Neural crest cell (in vitro differentiated cells): ENCODE measurements at regions not wholly inside any gene's neighbourhood (a gene's known extent, or its start where the extent isn't known, plus 50 kb on each side); places are given as distances from the start of the nearest gene placed in this dataset.

Source experiments
- DNase-seq: peaks from one replicate; pipeline ENCODE4 v3.0.0; 2021; ENCODE audit warnings: low read depth, mixed read lengths, low spot score
- H3K27ac Mint-ChIP-seq: one replicate; pipeline ENCODE4 v1.8.0; 2021; ENCODE audit warnings: mild to moderate bottlenecking, mixed read lengths; ENCODE audit not compliant: unreplicated experiment
- H3K27me3 Mint-ChIP-seq: 2 replicates; pipeline ENCODE4 v1.8.0; 2021; ENCODE audit warnings: low read depth, mild to moderate bottlenecking, mixed read lengths
- H3K36me3 Mint-ChIP-seq: 2 replicates; pipeline ENCODE4 v1.8.0; 2021; ENCODE audit warnings: low read depth, mild to moderate bottlenecking, mixed read lengths
- H3K4me1 Mint-ChIP-seq: 2 replicates; pipeline ENCODE4 v1.8.0; 2021; ENCODE audit warnings: mixed read lengths
- H3K4me3 Mint-ChIP-seq: one replicate; pipeline ENCODE4 v1.8.0; 2021; ENCODE audit warnings: mild to moderate bottlenecking, mixed read lengths
- H3K9me3 Mint-ChIP-seq: 2 replicates; pipeline ENCODE4 v1.8.0; 2021; ENCODE audit warnings: mixed read lengths
- CTCF ChIP-seq: fragments of 200-600 bp; sonication (generic); conservative IDR thresholded peaks from 2 replicates; pipeline ENCODE4 v1.5.0; 2021; ENCODE audit warnings: antibody characterized with exemption, mild to moderate bottlenecking

DNA sequence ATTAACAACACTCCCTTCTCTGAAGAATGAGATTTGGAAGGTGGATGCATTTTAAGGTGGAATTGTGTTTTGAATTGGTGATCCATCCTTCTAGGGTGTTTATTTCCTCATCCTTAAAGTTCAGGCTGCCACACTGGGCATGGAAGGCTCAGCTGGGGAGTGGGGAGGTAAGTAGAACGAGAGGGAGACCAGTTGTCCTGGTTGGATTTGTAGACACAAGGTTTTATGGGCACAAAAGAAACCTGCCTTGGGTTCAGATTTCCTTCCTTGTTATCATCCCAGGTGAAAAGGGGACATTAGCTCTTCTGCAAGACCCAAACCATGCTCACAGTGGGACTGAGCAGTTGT is 101.0 kb upstream of the SIX3 start:
- Mint-ChIP-seq H3K36me3 (no peaks in the 10 kb centered on the region), H3K4me1 (peaks cover 8% of the 10 kb centered on the region), H3K27me3 (peaks cover 7% of the 10 kb centered on the region), H3K27ac (no peak overlapping the region), H3K9me3 (peaks cover 3% of the 10 kb centered on the region), H3K4me3 (no peak overlapping the region)
- DNase-seq: no peak
- no peak for TF ChIP-seq CTCF

DNA sequence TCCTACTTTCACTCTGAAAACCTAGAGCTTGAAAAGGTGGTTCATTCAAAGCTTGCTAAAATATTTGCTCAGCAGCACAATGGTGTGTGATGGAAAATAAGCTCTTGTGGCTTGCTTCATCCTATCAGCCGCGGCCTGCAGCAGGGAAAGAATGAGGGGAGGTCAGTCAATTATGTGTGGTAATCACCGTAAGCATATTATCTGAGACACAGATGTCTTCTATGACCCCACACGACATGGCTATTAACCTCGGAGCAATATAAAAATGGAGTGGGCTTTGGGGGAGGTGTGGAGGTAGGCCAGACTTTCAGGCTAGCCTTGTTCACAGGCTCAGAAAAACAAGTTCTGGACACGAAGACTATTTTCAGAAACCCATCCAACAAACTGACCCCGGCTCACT is 98.4 kb upstream of the SIX3 start:
- H3K27ac Mint-ChIP-seq: no peak overlapping the region
- TF ChIP-seq CTCF: no peak
- no peaks in the 10 kb centered on the region for H3K36me3 Mint-ChIP-seq
- H3K9me3 Mint-ChIP-seq: no peaks in the 10 kb centered on the region
- peaks cover 8% of the 10 kb centered on the region for H3K4me1 Mint-ChIP-seq
- DNase-seq: no peak
- peaks cover 11% of the 10 kb centered on the region for H3K27me3 Mint-ChIP-seq
- H3K4me3 Mint-ChIP-seq: no peak overlapping the region

DNA sequence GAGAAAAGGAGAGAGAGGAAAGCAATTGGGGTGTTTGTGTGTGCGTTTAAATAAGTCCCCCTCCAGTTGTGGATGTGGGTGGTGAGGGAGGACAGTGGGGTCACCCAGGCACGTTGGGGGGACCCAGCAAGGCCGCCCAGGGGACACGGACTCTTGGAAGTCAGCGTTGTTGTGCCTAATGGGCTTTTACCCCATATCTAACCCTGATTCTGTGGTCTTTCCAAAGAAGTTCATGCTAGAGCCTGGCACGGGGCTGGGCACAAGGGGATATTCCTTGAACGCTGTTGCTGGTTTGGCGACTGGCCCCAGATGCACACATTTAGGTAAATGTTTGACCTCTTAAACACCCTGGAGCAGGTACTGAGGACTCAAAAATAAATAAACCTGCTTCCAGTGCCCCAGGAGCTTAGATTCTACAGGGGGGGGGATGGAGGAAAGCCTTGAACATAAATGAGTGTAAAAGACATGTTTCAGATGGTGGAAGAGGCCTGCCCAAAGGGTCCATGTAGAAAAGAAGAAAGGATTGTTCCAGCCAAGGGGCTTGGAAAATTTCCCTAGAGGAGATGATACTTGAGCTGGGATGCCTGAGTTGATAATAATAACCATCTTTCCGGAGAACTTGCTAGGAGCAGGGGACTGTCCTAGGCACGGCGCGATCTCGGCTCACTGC is 97.7 kb upstream of the SIX3 start:
- Mint-ChIP-seq H3K4me3 (no peak overlapping the region), H3K9me3 (no peaks in the 10 kb centered on the region), H3K36me3 (no peaks in the 10 kb centered on the region), H3K27ac (no peak overlapping the region), H3K27me3 (peaks cover 16% of the 10 kb centered on the region), H3K4me1 (peaks cover 8% of the 10 kb centered on the region)
- no peak for DNase-seq
- no peak for TF ChIP-seq CTCF

DNA sequence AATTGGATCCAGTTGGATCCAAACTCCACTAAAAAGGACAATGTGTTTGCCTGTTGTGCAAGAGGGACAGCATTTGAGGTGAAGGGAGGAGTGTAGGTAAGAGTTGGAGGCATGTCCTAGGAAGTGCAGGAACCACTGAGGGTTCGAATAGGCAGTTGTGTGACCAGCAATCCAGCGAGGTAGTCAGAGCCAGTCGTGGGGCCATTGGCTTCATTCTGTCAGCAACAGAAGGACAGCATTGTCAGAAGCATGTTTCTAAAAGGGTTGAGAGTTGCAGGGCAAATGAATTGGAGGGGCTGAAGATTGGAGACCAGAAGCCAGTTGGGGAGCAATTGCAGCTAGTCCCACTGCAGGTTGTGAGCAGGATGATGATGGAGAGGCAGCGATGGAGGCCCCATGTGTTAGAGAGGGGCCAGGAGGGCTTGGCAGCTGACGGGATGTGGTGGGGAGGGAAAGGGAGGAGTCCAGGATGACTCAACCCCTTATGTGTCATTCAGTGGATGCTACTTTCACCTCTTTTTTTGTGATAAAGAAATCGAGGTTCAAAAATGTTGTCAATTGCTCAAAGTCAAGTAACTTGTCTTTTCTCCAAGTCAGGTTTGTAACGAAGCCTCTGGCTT is 96.7 kb upstream of the SIX3 start:
- no peaks in the 10 kb centered on the region for H3K36me3 Mint-ChIP-seq
- H3K4me3 Mint-ChIP-seq: no peak overlapping the region
- TF ChIP-seq CTCF: no peak
- no peak for DNase-seq
- H3K27ac Mint-ChIP-seq: no peak overlapping the region
- no peaks in the 10 kb centered on the region for H3K9me3 Mint-ChIP-seq
- H3K27me3 Mint-ChIP-seq: peaks cover 25% of the 10 kb centered on the region
- peaks cover 8% of the 10 kb centered on the region for H3K4me1 Mint-ChIP-seq

DNA sequence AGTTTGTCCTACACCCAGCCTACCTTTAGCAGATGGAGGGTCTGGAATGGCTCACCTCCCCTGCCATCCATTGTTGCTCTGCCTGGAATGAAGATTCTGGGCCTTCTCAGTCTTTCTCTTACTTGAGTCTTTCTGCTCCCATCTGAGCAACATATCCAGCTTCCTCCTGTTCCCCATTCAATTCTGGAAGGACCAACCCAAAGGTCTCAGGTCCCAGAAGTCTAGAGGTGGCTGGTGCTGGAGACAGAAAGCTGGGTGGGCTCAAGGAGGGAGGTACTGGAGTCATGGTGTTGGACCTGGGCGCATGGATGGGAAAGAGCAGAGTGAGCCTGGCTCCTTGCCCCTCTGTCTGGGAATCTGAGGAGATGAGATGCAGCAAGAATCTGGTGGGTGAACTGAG is 93.5 kb upstream of the SIX3 start:
- Mint-ChIP-seq H3K36me3 (no peaks in the 10 kb centered on the region), H3K27me3 (peaks cover 54% of the 10 kb centered on the region), H3K4me3 (no peak overlapping the region), H3K27ac (no peak overlapping the region), H3K4me1 (peaks cover 8% of the 10 kb centered on the region), H3K9me3 (no peaks in the 10 kb centered on the region)
- DNase-seq: no peak
- no peak for TF ChIP-seq CTCF
